Neural progenitor cell (in vitro differentiated cells): ENCODE measurements at regions not wholly inside any gene's neighbourhood (a gene's known extent, or its start where the extent isn't known, plus 50 kb on each side); places are given as distances from the start of the nearest gene placed in this dataset.

Experiments
- DNase-seq: peaks from one replicate; pipeline ENCODE4 v3.0.0-alpha.2; 2016; ENCODE audit warnings: low spot score
- H2AFZ ChIP-seq: fragments of 200-600 bp; sonication (generic); replicated peaks from 2 replicates; pipeline ENCODE4 v1.6.1; 2016; ENCODE audit warnings: antibody characterized with exemption
- H3F3A ChIP-seq: fragments of 200-600 bp; sonication (generic); 2 replicates; pipeline ENCODE4 v1.6.1; 2016; ENCODE audit warnings: antibody characterized with exemption, low read depth
- H3K27ac ChIP-seq: fragments of 200-600 bp; sonication (generic); 2 replicates; pipeline ENCODE4 v1.5.1; 2016; ENCODE audit warnings: mild to moderate bottlenecking
- H3K27me3 ChIP-seq: fragments of 200-600 bp; sonication (generic); 2 replicates; pipeline ENCODE4 v1.6.1; 2016; ENCODE audit warnings: mild to moderate bottlenecking, moderate library complexity
- H3K36me3 ChIP-seq: fragments of 200-600 bp; sonication (generic); 2 replicates; pipeline ENCODE4 v1.5.1; 2016
- H3K4me1 ChIP-seq: fragments of 200-600 bp; sonication (generic); 2 replicates; pipeline ENCODE4 v1.6.1; 2016; ENCODE audit warnings: mixed run types
- H3K4me2 ChIP-seq: fragments of 200-600 bp; sonication (generic); 2 replicates; pipeline ENCODE4 v1.6.1; 2016
- H3K4me3 ChIP-seq: fragments of 200-600 bp; sonication (generic); 2 replicates; pipeline ENCODE4 v1.5.1; 2016
- H3K79me2 ChIP-seq: fragments of 200-600 bp; sonication (generic); 2 replicates; pipeline ENCODE4 v1.6.1; 2016; ENCODE audit warnings: low read depth
- H3K9ac ChIP-seq: fragments of 200-600 bp; sonication (generic); 2 replicates; pipeline ENCODE4 v1.6.1; 2016
- H3K9me3 ChIP-seq: fragments of 200-600 bp; sonication (generic); 2 replicates; pipeline ENCODE4 v1.5.1; 2016; ENCODE audit warnings: low read depth
- H4K20me1 ChIP-seq: fragments of 200-600 bp; sonication (generic); 2 replicates; pipeline ENCODE4 v1.6.1; 2016; ENCODE audit warnings: low read depth
- H3K27ac Mint-ChIP-seq: 3 replicates; pipeline ENCODE4 v1.8.0; 2021; ENCODE audit warnings: mixed read lengths
- H3K27me3 Mint-ChIP-seq: 2 replicates; pipeline ENCODE4 v1.8.0; 2022; ENCODE audit warnings: low read depth, mild to moderate bottlenecking, inconsistent platforms, moderate library complexity, mixed read lengths; ENCODE audit not compliant: insufficient read depth
- H3K36me3 Mint-ChIP-seq: 3 replicates; pipeline ENCODE4 v1.8.0; 2021; ENCODE audit warnings: mixed read lengths
- H3K4me1 Mint-ChIP-seq: 3 replicates; pipeline ENCODE4 v1.8.0; 2021; ENCODE audit warnings: mixed read lengths
- H3K4me3 Mint-ChIP-seq: 3 replicates; pipeline ENCODE4 v1.8.0; 2021; ENCODE audit warnings: mild to moderate bottlenecking, moderate library complexity, mixed read lengths
- H3K9me3 Mint-ChIP-seq: 3 replicates; pipeline ENCODE4 v1.8.0; 2020; ENCODE audit warnings: mixed read lengths
- EZH2 ChIP-seq: fragments of 200-600 bp; sonication (generic); IDR thresholded peaks from 2 replicates; pipeline ENCODE4 v1.6.1; 2017; ENCODE audit warnings: antibody characterized with exemption, mild to moderate bottlenecking, moderate library complexity
- EZH2phosphoT487 ChIP-seq: fragments of 200-600 bp; sonication (generic); IDR thresholded peaks from 2 replicates; pipeline ENCODE4 v1.6.1; 2017; ENCODE audit warnings: antibody characterized with exemption
- TF ChIP-seq, protein P1 (sequence below): fragments of 200-600 bp; sonication (generic); IDR thresholded peaks from 2 replicates; pipeline ENCODE4 v1.5.1; 2017; ENCODE audit warnings: antibody characterized with exemption, mild to moderate bottlenecking

DNA sequence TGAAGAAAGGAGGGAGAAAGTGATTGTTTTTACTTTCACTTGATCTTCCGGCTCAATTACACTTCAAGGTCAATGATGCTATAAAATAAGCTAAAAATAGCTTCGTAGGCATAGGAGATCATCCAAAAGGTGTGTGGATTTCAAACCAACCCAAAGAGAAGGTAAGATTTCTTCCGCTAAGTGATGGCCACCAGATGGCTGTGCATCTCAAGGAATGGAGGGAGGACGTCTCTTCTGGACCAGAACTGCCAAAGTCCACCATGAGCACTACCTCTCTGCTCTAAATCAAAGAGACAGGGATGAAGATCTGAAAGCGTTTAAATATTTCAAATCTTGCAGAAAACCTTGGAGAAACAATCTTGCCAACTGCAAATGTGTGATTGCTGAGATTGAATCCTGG, 199.1 kb upstream of the ZPLD1 start:
- Mint-ChIP-seq H3K4me1 (peaks cover 9% of the 10 kb centered on the region), H3K36me3 (no peaks in the 10 kb centered on the region), H3K27ac (no peak overlapping the region), H3K9me3 (no peaks in the 10 kb centered on the region), H3K27me3 (no peaks in the 10 kb centered on the region), H3K4me3 (no peak overlapping the region)
- no peaks in the 10 kb centered on the region for H4K20me1 ChIP-seq
- DNase-seq: peak; percentile 57
- no peak overlapping the region for H3K4me3 ChIP-seq
- no peak for TF ChIP-seq EZH2phosphoT487
- TF ChIP-seq, protein P1, sequence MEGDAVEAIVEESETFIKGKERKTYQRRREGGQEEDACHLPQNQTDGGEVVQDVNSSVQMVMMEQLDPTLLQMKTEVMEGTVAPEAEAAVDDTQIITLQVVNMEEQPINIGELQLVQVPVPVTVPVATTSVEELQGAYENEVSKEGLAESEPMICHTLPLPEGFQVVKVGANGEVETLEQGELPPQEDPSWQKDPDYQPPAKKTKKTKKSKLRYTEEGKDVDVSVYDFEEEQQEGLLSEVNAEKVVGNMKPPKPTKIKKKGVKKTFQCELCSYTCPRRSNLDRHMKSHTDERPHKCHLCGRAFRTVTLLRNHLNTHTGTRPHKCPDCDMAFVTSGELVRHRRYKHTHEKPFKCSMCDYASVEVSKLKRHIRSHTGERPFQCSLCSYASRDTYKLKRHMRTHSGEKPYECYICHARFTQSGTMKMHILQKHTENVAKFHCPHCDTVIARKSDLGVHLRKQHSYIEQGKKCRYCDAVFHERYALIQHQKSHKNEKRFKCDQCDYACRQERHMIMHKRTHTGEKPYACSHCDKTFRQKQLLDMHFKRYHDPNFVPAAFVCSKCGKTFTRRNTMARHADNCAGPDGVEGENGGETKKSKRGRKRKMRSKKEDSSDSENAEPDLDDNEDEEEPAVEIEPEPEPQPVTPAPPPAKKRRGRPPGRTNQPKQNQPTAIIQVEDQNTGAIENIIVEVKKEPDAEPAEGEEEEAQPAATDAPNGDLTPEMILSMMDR: peak; percentile 68
- H3K4me2 ChIP-seq: no peak overlapping the region
- no peaks in the 10 kb centered on the region for H3K4me1 ChIP-seq
- H3K9ac ChIP-seq: no peak overlapping the region
- H3K36me3 ChIP-seq: no peaks in the 10 kb centered on the region
- H3K9me3 ChIP-seq: no peaks in the 10 kb centered on the region
- no peaks in the 10 kb centered on the region for H3K27me3 ChIP-seq
- H2AFZ ChIP-seq: peak overlapping the region; percentile 56
- H3F3A ChIP-seq: no peaks in the 10 kb centered on the region
- H3K27ac ChIP-seq: no peak overlapping the region
- H3K79me2 ChIP-seq: no peaks in the 10 kb centered on the region

DNA sequence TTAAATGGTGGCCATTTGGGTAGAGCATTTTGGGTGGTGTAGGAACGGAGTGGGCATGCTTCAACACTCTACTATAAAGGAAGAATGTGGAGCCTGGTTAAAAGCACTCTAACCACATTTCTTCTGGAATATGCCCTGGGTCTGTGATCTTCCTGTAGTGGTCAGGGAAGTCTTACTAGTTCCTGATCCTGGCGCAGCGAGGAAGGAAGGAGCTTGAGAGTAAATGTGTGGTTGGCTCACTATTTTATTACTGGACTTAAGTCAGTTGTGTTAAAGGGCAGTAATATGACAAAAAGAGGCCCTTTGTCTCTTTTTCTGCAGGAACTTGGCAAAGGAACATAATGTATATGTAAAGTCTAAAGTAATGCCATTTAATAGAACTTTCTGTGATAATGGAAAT, 197.6 kb upstream of the ZPLD1 start:
- H3K9me3 Mint-ChIP-seq: no peaks in the 10 kb centered on the region
- H2AFZ ChIP-seq: no peak overlapping the region
- H3K79me2 ChIP-seq: no peaks in the 10 kb centered on the region
- no peak overlapping the region for H3K27ac ChIP-seq
- H4K20me1 ChIP-seq: no peaks in the 10 kb centered on the region
- no peaks in the 10 kb centered on the region for H3K9me3 ChIP-seq
- no peaks in the 10 kb centered on the region for H3K27me3 ChIP-seq
- H3K27me3 Mint-ChIP-seq: no peaks in the 10 kb centered on the region
- H3F3A ChIP-seq: peaks cover 10% of the 10 kb centered on the region
- DNase-seq: no peak
- peaks cover 6% of the 10 kb centered on the region for H3K4me1 ChIP-seq
- no peak overlapping the region for H3K9ac ChIP-seq
- peaks cover 14% of the 10 kb centered on the region for H3K4me1 Mint-ChIP-seq
- H3K4me3 Mint-ChIP-seq: no peak overlapping the region
- no peaks in the 10 kb centered on the region for H3K36me3 Mint-ChIP-seq
- no peak overlapping the region for H3K27ac Mint-ChIP-seq
- no peaks in the 10 kb centered on the region for H3K36me3 ChIP-seq
- H3K4me2 ChIP-seq: no peak overlapping the region
- no peak overlapping the region for H3K4me3 ChIP-seq
- TF ChIP-seq EZH2phosphoT487 (no peak), EZH2 (no peak)
- TF ChIP-seq, protein P1: no peak

DNA sequence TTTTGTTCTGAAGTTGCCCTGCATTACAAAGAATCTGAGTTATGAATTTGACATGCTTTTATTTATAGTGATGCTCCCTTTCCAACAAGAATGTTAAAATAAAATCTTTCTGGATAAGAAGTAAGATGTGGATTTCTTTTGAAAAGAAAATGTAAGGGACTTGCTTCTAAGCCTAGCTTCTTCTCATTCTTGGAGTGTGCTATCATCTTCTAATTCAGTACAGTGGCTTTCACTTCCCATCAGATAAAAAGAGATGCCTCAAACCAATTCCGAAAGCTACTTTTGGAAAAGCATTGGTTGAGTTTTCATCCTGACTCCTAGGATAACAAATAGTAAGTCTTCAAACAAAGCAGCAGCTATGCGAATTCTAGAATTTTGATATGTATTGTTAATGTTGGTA, 197.0 kb upstream of the ZPLD1 start:
- H3K4me3 Mint-ChIP-seq: no peak overlapping the region
- Histone ChIP-seq H2AFZ (no peak overlapping the region), H3K4me3 (no peak overlapping the region), H3K9ac (no peak overlapping the region), H3K4me1 (peaks cover 12% of the 10 kb centered on the region), H3K4me2 (no peak overlapping the region), H3K79me2 (no peaks in the 10 kb centered on the region), H3K36me3 (no peaks in the 10 kb centered on the region), H3K27ac (no peak overlapping the region), H3K27me3 (no peaks in the 10 kb centered on the region), H3K9me3 (no peaks in the 10 kb centered on the region), H4K20me1 (no peaks in the 10 kb centered on the region), H3F3A (peaks cover 16% of the 10 kb centered on the region)
- H3K9me3 Mint-ChIP-seq: no peaks in the 10 kb centered on the region
- no peak for DNase-seq
- no peak overlapping the region for H3K27ac Mint-ChIP-seq
- no peaks in the 10 kb centered on the region for H3K27me3 Mint-ChIP-seq
- no peaks in the 10 kb centered on the region for H3K36me3 Mint-ChIP-seq
- TF ChIP-seq EZH2 (no peak), EZH2phosphoT487 (no peak)
- TF ChIP-seq, protein P1: no peak
- peaks cover 21% of the 10 kb centered on the region for H3K4me1 Mint-ChIP-seq

DNA sequence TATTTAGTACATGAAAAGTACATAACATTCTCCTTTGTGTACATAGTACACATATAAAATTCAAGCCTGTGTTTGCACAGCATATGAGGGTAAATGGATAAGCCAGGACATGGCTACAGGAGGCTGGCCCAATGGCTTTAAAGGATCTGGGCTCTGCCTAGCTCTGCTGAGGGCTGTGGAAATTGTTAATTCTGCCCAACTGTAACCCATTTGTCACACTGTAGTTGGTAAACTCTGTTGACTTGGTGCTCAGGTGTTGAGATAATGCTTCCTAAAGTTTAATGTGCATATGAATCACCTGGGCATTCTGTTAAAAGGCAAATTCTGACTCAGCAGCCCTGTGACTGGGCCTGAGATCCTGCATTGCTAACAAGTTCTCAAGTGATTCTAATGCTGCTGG, 196.5 kb upstream of the ZPLD1 start:
- H3K4me1 Mint-ChIP-seq: peaks cover 23% of the 10 kb centered on the region
- H3K4me1 ChIP-seq: peaks cover 18% of the 10 kb centered on the region
- H2AFZ ChIP-seq: peak overlapping the region; percentile 22
- H3K36me3 Mint-ChIP-seq: no peaks in the 10 kb centered on the region
- H3F3A ChIP-seq: peaks cover 21% of the 10 kb centered on the region
- H3K9ac ChIP-seq: no peak overlapping the region
- H3K27ac ChIP-seq: no peak overlapping the region
- no peaks in the 10 kb centered on the region for H3K27me3 Mint-ChIP-seq
- H3K36me3 ChIP-seq: no peaks in the 10 kb centered on the region
- no peaks in the 10 kb centered on the region for H3K9me3 Mint-ChIP-seq
- H3K4me3 ChIP-seq: no peak overlapping the region
- H3K27ac Mint-ChIP-seq: no peak overlapping the region
- no peaks in the 10 kb centered on the region for H3K27me3 ChIP-seq
- DNase-seq: no peak
- H4K20me1 ChIP-seq: no peaks in the 10 kb centered on the region
- no peak overlapping the region for H3K4me3 Mint-ChIP-seq
- H3K79me2 ChIP-seq: no peaks in the 10 kb centered on the region
- no peaks in the 10 kb centered on the region for H3K9me3 ChIP-seq
- H3K4me2 ChIP-seq: no peak overlapping the region
- TF ChIP-seq, protein P1: no peak
- TF ChIP-seq EZH2 (no peak), EZH2phosphoT487 (no peak)
